ENCODE measurements at regions not wholly inside any gene's neighbourhood (a gene's known extent, or its start where the extent isn't known, plus 50 kb on each side); places are given as distances from the start of the nearest gene placed in this dataset.

DNA sequence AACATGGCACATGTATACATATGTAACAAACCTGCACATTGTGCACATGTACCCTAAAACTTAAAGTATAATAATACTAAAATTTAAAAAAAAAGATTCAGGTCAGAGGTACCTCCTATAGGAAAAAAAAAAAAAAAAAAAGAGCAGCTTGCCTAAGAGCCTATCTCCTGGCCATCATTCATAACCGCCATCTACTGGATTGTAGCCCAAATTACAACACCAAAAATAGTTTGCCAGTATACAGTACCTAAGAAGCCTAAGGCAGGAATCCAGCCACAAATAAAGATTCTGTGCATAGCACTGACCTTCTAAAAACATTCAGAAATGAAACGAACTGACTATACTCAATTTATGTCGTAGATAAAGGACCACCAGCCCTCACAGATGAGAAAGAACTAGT, 438.4 kb upstream of the ADGRB3 start:
- TF ChIP-seq, protein P1, sequence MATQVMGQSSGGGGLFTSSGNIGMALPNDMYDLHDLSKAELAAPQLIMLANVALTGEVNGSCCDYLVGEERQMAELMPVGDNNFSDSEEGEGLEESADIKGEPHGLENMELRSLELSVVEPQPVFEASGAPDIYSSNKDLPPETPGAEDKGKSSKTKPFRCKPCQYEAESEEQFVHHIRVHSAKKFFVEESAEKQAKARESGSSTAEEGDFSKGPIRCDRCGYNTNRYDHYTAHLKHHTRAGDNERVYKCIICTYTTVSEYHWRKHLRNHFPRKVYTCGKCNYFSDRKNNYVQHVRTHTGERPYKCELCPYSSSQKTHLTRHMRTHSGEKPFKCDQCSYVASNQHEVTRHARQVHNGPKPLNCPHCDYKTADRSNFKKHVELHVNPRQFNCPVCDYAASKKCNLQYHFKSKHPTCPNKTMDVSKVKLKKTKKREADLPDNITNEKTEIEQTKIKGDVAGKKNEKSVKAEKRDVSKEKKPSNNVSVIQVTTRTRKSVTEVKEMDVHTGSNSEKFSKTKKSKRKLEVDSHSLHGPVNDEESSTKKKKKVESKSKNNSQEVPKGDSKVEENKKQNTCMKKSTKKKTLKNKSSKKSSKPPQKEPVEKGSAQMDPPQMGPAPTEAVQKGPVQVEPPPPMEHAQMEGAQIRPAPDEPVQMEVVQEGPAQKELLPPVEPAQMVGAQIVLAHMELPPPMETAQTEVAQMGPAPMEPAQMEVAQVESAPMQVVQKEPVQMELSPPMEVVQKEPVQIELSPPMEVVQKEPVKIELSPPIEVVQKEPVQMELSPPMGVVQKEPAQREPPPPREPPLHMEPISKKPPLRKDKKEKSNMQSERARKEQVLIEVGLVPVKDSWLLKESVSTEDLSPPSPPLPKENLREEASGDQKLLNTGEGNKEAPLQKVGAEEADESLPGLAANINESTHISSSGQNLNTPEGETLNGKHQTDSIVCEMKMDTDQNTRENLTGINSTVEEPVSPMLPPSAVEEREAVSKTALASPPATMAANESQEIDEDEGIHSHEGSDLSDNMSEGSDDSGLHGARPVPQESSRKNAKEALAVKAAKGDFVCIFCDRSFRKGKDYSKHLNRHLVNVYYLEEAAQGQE (IDR thresholded peaks at IDR 0.05; ENCODE audit: insufficient read depth in 1 of 2, low read depth in 2 of 2, low read length in 2 of 2): no peak
- TF ChIP-seq POLR2AphosphoS5 (IDR thresholded peaks at IDR 0.05; ENCODE audit: low read depth, low read length): no peak
- TF ChIP-seq SIN3A (IDR thresholded peaks at IDR 0.05; ENCODE audit: borderline replicate concordance, insufficient read depth, low read length): no peak
